ENCODE measurements at regions not wholly inside any gene's neighbourhood (a gene's known extent, or its start where the extent isn't known, plus 50 kb on each side); places are given as distances from the start of the nearest gene placed in this dataset.

DNA sequence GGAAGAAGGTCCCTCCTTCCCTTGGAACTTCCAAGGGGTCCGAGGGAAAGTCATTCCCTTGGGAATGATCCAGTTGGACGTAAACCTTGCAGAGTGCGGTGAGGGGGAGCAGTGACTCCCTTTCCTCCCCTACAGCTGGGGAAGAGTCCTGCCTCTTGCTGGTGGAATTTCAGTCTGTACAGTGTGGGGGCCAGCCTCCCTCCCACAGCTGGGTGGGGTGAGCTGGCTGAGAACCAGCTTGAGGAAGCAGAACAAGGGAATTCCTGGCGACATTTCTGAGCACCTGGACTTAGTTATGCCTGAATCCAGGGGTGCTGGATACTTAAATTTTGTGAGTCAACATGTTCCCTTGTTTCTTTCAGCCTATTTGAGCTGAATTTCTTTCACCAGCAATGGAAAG, 152.0 kb downstream of the ANKRD60 start:
- Histone ChIP-seq H4K8ac (ENCODE audit: low read depth in 2 of 2, low read length in 2 of 2) (no peak overlapping the region), H2BK15ac (ENCODE audit: low read depth, low read length) (no peak overlapping the region), H2AK9ac (replicated peaks; ENCODE audit: low read depth, low read length, poor library complexity) (no peak overlapping the region), H3K9me1 (ENCODE audit: insufficient read depth, low read length) (no peaks in the 10 kb centered on the region), H2BK120ac (ENCODE audit: low read depth, low read length) (no peak overlapping the region), H3K56ac (ENCODE audit: extremely low read depth, insufficient read depth, low read length) (no peak overlapping the region), H3K9ac (ENCODE audit: low read depth, low read length) (no peak overlapping the region), H2BK20ac (ENCODE audit: low read depth, low read length) (no peak overlapping the region), H3K79me1 (ENCODE audit: low read depth in 1 of 2, low read length in 2 of 2) (no peaks in the 10 kb centered on the region), H4K20me1 (ENCODE audit: insufficient read depth, low read length) (no peaks in the 10 kb centered on the region), H3K14ac (replicated peaks; ENCODE audit: low read depth, low read length) (no peak overlapping the region), H3K18ac (ENCODE audit: low read depth, low read length) (no peak overlapping the region), H3K4me1 (ENCODE audit: control insufficient read depth, insufficient read depth, low read length) (no peaks in the 10 kb centered on the region), H2AFZ (replicated peaks; ENCODE audit: low read length, poor library complexity) (no peak overlapping the region), H3K4me2 (ENCODE audit: low read depth, low read length) (no peak overlapping the region), H3K9me3 (ENCODE audit: control insufficient read depth, insufficient read depth, low read length) (no peaks in the 10 kb centered on the region), H4K91ac (ENCODE audit: insufficient read depth, low read depth, low read length) (no peak overlapping the region), H3K27me3 (ENCODE audit: control insufficient read depth, insufficient read depth, low read length) (no peaks in the 10 kb centered on the region), H4K5ac (ENCODE audit: low read depth, low read length) (no peak overlapping the region), H3K27ac (ENCODE audit: insufficient read depth, low read length) (no peak overlapping the region), H3K4me3 (ENCODE audit: insufficient read depth, low read depth, low read length) (no peak overlapping the region), H2BK5ac (ENCODE audit: low read depth, low read length, poor library complexity, severe bottlenecking) (no peak overlapping the region), H2AK5ac (ENCODE audit: low read depth, low read length) (no peak overlapping the region), H3K4ac (ENCODE audit: low read depth, low read length) (no peak overlapping the region), H3K36me3 (ENCODE audit: control insufficient read depth, insufficient read depth, low read length) (no peaks in the 10 kb centered on the region), H3K23ac (ENCODE audit: low read depth, low read length) (no peak overlapping the region)
- intact Hi-C loops (cut with micrococcal nuclease), result no loop called here
- no peak for ATAC-seq (ENCODE audit: low read depth)
- dilution Hi-C loops (cut with HindIII; ENCODE audit: low sequenced_read_pairs, unreplicated experiment), result no loop called here
- ChIA-PET CTCF (no interaction called here), POLR2A (ENCODE audit: unreplicated experiment) (no interaction called here)
- no TSS peak for BruUV-seq (replicated peaks)
- in situ Hi-C loops (cut with MboI; ENCODE audit: low sequenced_read_pairs), result no loop called here
- no CpG with 5 or more reads among the region's 4 CpGs for WGBS, 2 experiments (ENCODE audit: extremely low coverage in 2 of 2, insufficient read length in 1 of 2)
- no peak for DNase-seq
- TF ChIP-seq, protein P1, sequence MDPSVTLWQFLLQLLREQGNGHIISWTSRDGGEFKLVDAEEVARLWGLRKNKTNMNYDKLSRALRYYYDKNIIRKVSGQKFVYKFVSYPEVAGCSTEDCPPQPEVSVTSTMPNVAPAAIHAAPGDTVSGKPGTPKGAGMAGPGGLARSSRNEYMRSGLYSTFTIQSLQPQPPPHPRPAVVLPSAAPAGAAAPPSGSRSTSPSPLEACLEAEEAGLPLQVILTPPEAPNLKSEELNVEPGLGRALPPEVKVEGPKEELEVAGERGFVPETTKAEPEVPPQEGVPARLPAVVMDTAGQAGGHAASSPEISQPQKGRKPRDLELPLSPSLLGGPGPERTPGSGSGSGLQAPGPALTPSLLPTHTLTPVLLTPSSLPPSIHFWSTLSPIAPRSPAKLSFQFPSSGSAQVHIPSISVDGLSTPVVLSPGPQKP (IDR thresholded peaks at IDR 0.05; ENCODE audit: borderline replicate concordance, low read depth, low read length), result no peak
- TF ChIP-seq MXI1 (IDR thresholded peaks at IDR 0.05; ENCODE audit: borderline replicate concordance, low read depth, low read length) (no peak), SMC3 (IDR thresholded peaks at IDR 0.05; ENCODE audit: low read depth, low read length) (no peak), RCOR1 (IDR thresholded peaks at IDR 0.05; ENCODE audit: insufficient replicate concordance, low read length) (no peak), FOS (IDR thresholded peaks at IDR 0.05; ENCODE audit: low read depth, low read length) (no peak), BHLHE40 (IDR thresholded peaks at IDR 0.05; ENCODE audit: low read depth, low read length) (no peak), MAFK (IDR thresholded peaks at IDR 0.05; ENCODE audit: low read depth, low read length) (no peak), CEBPB (IDR thresholded peaks at IDR 0.05; ENCODE audit: low read depth, low read length) (no peak), RFX5 (IDR thresholded peaks at IDR 0.05; ENCODE audit: low read depth, low read length) (no peak), MAZ (IDR thresholded peaks at IDR 0.05; ENCODE audit: borderline replicate concordance, low read depth, low read length) (no peak), NFE2L2 (IDR thresholded peaks at IDR 0.05; ENCODE audit: low read depth, low read length) (no peak), CHD1 (IDR thresholded peaks at IDR 0.05; ENCODE audit: low read depth, low read length) (no peak), POLR2A (IDR thresholded peaks at IDR 0.05; ENCODE audit: low read depth, low read length) (no peak), RAD21 (IDR thresholded peaks at IDR 0.05; ENCODE audit: low read length) (no peak)
- TF ChIP-seq, protein P2, sequence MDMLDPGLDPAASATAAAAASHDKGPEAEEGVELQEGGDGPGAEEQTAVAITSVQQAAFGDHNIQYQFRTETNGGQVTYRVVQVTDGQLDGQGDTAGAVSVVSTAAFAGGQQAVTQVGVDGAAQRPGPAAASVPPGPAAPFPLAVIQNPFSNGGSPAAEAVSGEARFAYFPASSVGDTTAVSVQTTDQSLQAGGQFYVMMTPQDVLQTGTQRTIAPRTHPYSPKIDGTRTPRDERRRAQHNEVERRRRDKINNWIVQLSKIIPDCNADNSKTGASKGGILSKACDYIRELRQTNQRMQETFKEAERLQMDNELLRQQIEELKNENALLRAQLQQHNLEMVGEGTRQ (IDR thresholded peaks at IDR 0.05; ENCODE audit: low read depth, low read length), result no peak
- TF ChIP-seq, protein P3, sequence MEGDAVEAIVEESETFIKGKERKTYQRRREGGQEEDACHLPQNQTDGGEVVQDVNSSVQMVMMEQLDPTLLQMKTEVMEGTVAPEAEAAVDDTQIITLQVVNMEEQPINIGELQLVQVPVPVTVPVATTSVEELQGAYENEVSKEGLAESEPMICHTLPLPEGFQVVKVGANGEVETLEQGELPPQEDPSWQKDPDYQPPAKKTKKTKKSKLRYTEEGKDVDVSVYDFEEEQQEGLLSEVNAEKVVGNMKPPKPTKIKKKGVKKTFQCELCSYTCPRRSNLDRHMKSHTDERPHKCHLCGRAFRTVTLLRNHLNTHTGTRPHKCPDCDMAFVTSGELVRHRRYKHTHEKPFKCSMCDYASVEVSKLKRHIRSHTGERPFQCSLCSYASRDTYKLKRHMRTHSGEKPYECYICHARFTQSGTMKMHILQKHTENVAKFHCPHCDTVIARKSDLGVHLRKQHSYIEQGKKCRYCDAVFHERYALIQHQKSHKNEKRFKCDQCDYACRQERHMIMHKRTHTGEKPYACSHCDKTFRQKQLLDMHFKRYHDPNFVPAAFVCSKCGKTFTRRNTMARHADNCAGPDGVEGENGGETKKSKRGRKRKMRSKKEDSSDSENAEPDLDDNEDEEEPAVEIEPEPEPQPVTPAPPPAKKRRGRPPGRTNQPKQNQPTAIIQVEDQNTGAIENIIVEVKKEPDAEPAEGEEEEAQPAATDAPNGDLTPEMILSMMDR (conservative IDR thresholded peaks at IDR 0.05; ENCODE audit: low read depth, low read length), result no peak

Data from IMR-90 (cell line).